ENCODE measurements at regions not wholly inside any gene's neighbourhood (a gene's known extent, or its start where the extent isn't known, plus 50 kb on each side); places are given as distances from the start of the nearest gene placed in this dataset.
"Not testable (repeated sequence)": the region's sequence is repeated elsewhere in the genome, so short reads cannot be mapped to it uniquely, and the experiment has no call there.

DNA sequence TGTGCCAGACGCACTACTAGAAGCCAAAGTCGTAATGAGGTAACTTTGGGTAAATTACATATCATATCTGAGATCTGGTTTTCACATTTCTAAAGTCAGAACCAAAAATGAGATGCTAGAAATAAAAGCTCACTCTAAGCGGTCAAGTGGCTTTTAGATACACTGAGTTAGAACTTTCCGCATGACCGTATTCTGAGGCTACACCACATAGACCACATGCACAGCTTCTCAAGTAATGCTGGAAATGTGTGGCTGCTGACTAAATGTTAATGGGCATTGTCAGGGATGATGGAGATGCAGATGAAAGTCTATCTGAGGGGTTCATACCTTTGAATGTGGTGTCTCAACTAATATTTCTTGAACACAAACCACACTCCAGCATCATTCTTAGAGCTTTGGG lies 316.8 kb downstream of the ANAPC1 start:
- H3K36me3 ChIP-seq (replicated peaks in 1 of 2; ENCODE audit: control insufficient read depth in 2 of 2, insufficient read depth in 2 of 2, low read length in 2 of 2); H2BK12ac ChIP-seq (ENCODE audit: low read length); H3K14ac ChIP-seq (ENCODE audit: low read length); H3K4me3 ChIP-seq (ENCODE audit: low read length in 2 of 2); H2BK15ac ChIP-seq (ENCODE audit: low read length); H3K27me3 ChIP-seq (ENCODE audit: control insufficient read depth in 3 of 3, insufficient read depth in 3 of 3, low read depth in 1 of 3, low read length in 3 of 3); H3K79me1 ChIP-seq (ENCODE audit: low read depth, low read length); H3K18ac ChIP-seq (ENCODE audit: low read length); H2BK120ac ChIP-seq (ENCODE audit: low read depth, low read length); H3K4ac ChIP-seq (ENCODE audit: low read length); H3K27ac ChIP-seq (replicated peaks; ENCODE audit: low read length); H3K4me2 ChIP-seq (ENCODE audit: insufficient read depth, low read length, poor library complexity, severe bottlenecking); DNase-seq (ENCODE audit: low spot score); H3K9ac ChIP-seq (ENCODE audit: low read depth, low read length, poor library complexity); H3K4me1 ChIP-seq (ENCODE audit: control insufficient read depth in 2 of 2, insufficient read depth in 1 of 2, low read depth in 1 of 2, low read length in 2 of 2); H3K9me3 ChIP-seq (replicated peaks in 1 of 2; ENCODE audit: control insufficient read depth in 2 of 2, insufficient read depth in 1 of 2, low read depth in 1 of 2, low read length in 2 of 2); H2AFZ ChIP-seq (ENCODE audit: low read length); H2AK5ac ChIP-seq (ENCODE audit: low read depth, low read length); H4K8ac ChIP-seq (ENCODE audit: low read depth, low read length); H2BK5ac ChIP-seq (ENCODE audit: low read length); H4K91ac ChIP-seq (ENCODE audit: low read depth, low read length, poor library complexity); H3K23ac ChIP-seq (ENCODE audit: low read depth, low read length, poor library complexity): not testable (repeated sequence)
- no CpG with 5 or more reads among the region's 5 CpGs for WGBS, 2 donors (ENCODE audit: extremely low coverage in 2 of 2, insufficient read length in 2 of 2, insufficient replicate concordance in 1 of 2)

DNA sequence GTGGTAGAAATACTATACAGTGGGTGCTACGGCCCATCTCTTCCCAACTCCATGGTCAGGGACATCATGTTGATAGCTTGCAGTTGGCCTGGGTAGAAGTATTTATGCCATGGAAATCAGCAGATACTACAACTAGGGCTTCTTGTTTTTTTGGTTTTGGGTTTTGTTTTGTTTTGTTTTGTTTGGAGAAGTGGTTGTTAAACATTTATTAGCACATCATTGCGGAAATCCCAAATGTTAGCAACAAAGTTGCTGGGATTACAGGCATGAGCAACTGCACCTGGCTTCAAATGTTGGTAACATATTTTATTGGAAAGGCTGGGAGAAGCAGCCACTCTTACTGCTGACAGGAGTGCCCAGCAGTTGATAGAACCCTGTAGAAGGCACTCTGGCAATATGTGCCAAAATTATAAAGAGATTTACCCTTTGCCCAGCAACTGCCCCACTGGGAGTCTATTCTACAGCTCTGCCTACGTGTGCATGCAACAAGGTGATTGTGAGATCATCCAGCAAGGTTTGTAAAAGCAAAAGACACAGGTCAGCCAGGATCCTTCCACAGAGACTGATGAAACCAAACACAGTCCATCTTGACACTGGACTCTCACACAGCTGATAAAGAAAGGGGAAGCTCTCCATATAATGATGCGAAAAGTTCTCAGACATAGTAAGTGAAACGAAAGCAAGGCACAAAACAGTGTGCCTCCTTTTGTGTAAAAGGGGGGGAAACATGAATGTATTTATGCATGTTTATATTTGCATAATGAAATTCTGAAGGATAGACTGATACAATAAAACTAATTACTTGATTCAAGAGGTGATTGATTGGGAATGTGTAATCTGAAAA lies 314.4 kb downstream of the ANAPC1 start:
- H2BK120ac ChIP-seq (ENCODE audit: low read depth, low read length); H3K4me1 ChIP-seq (ENCODE audit: control insufficient read depth in 2 of 2, insufficient read depth in 1 of 2, low read depth in 1 of 2, low read length in 2 of 2); H3K4ac ChIP-seq (ENCODE audit: low read length); H3K9ac ChIP-seq (ENCODE audit: low read depth, low read length, poor library complexity); H2BK5ac ChIP-seq (ENCODE audit: low read length); H3K9me3 ChIP-seq (replicated peaks in 1 of 2; ENCODE audit: control insufficient read depth in 2 of 2, insufficient read depth in 1 of 2, low read depth in 1 of 2, low read length in 2 of 2); H2BK15ac ChIP-seq (ENCODE audit: low read length); H3K4me3 ChIP-seq (ENCODE audit: low read length in 2 of 2); H2AK5ac ChIP-seq (ENCODE audit: low read depth, low read length); H4K8ac ChIP-seq (ENCODE audit: low read depth, low read length); H3K79me1 ChIP-seq (ENCODE audit: low read depth, low read length); H3K18ac ChIP-seq (ENCODE audit: low read length); H3K23ac ChIP-seq (ENCODE audit: low read depth, low read length, poor library complexity); H3K27me3 ChIP-seq (ENCODE audit: control insufficient read depth in 3 of 3, insufficient read depth in 3 of 3, low read depth in 1 of 3, low read length in 3 of 3); H2AFZ ChIP-seq (ENCODE audit: low read length); DNase-seq (ENCODE audit: low spot score); H2BK12ac ChIP-seq (ENCODE audit: low read length); H4K91ac ChIP-seq (ENCODE audit: low read depth, low read length, poor library complexity); H3K36me3 ChIP-seq (replicated peaks in 1 of 2; ENCODE audit: control insufficient read depth in 2 of 2, insufficient read depth in 2 of 2, low read length in 2 of 2); H3K27ac ChIP-seq (replicated peaks; ENCODE audit: low read length); H3K4me2 ChIP-seq (ENCODE audit: insufficient read depth, low read length, poor library complexity, severe bottlenecking); H3K14ac ChIP-seq (ENCODE audit: low read length): not testable (repeated sequence)
- no CpG with 5 or more reads among the region's 5 CpGs for WGBS, 2 donors (ENCODE audit: extremely low coverage in 2 of 2, insufficient read length in 2 of 2, insufficient replicate concordance in 1 of 2)

DNA sequence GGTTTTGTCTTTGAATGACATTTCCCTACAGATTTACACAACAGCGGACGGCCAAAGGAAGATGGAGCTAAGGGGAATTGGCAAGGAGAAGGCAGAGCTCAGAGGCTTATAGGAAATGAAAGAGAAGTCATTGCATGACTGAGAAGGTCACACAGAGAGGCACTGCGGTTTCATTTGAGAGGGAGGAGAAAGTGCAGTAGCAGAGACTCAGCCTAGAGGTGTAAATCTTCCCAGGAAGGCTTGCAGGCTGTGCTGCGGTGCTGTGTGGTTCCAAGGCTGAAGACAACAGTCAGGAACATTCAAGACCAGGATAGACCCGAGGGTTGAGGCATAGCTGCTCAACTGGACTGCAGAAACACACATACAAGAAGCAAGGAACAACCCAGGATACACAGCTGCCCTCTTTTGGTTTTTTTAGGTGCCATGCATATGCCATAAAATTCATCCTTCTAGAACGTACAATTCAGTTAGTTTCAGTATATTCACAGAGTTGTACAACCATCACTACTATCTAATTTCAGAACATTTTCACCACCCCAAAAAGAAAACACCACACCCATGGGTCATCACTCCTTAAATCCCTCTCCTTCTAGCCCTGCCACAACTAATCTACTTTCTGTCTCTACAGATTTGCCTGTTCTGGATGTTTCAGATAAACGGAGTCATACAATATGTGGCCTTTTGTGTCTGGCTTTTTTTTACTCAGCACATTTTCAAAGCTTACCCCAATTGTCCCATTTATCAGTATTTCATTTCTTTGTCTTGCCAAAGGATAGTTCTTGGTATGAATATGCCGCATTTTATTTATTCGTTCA lies 313.5 kb downstream of the ANAPC1 start:
- H2BK15ac ChIP-seq (ENCODE audit: low read length); H3K9me3 ChIP-seq (replicated peaks in 1 of 2; ENCODE audit: control insufficient read depth in 2 of 2, insufficient read depth in 1 of 2, low read depth in 1 of 2, low read length in 2 of 2); H3K14ac ChIP-seq (ENCODE audit: low read length); H3K4me1 ChIP-seq (ENCODE audit: control insufficient read depth in 2 of 2, insufficient read depth in 1 of 2, low read depth in 1 of 2, low read length in 2 of 2); H3K36me3 ChIP-seq (replicated peaks in 1 of 2; ENCODE audit: control insufficient read depth in 2 of 2, insufficient read depth in 2 of 2, low read length in 2 of 2); H3K23ac ChIP-seq (ENCODE audit: low read depth, low read length, poor library complexity); DNase-seq (ENCODE audit: low spot score); H2AK5ac ChIP-seq (ENCODE audit: low read depth, low read length); H4K8ac ChIP-seq (ENCODE audit: low read depth, low read length); H3K79me1 ChIP-seq (ENCODE audit: low read depth, low read length); H2BK12ac ChIP-seq (ENCODE audit: low read length); H3K4ac ChIP-seq (ENCODE audit: low read length); H4K91ac ChIP-seq (ENCODE audit: low read depth, low read length, poor library complexity); H2BK120ac ChIP-seq (ENCODE audit: low read depth, low read length); H3K4me2 ChIP-seq (ENCODE audit: insufficient read depth, low read length, poor library complexity, severe bottlenecking); H3K27ac ChIP-seq (replicated peaks; ENCODE audit: low read length); H3K18ac ChIP-seq (ENCODE audit: low read length); H3K4me3 ChIP-seq (ENCODE audit: low read length in 2 of 2); H2AFZ ChIP-seq (ENCODE audit: low read length); H3K9ac ChIP-seq (ENCODE audit: low read depth, low read length, poor library complexity); H3K27me3 ChIP-seq (ENCODE audit: control insufficient read depth in 3 of 3, insufficient read depth in 3 of 3, low read depth in 1 of 3, low read length in 3 of 3); H2BK5ac ChIP-seq (ENCODE audit: low read length): not testable (repeated sequence)
- WGBS, 2 donors (ENCODE audit: extremely low coverage in 2 of 2, insufficient read length in 2 of 2, insufficient replicate concordance in 1 of 2), result no CpG with 5 or more reads among the region's 9 CpGs

DNA sequence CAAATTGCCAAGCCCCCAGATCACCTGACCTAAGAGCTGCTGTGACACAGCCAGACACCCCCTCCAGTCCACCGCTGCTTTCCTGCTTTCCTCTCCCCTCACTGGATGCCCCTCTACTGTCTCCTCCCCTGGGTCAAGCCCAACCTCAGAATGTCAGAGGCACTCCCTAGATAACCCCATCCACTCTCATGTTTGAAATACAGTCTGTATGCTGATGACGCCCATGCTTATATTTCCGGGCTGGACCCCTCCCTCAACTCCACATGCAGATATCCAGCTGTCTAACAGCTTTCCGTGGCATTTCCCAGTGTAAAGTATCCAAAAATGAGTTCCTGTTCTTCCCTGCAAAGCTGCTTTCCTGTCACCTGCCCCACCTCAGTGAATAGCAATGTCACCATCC lies 309.2 kb downstream of the ANAPC1 start:
- H2BK120ac ChIP-seq (ENCODE audit: low read depth, low read length); H3K4me3 ChIP-seq (ENCODE audit: low read length in 2 of 2); H2AFZ ChIP-seq (ENCODE audit: low read length); H3K27me3 ChIP-seq (ENCODE audit: control insufficient read depth in 3 of 3, insufficient read depth in 3 of 3, low read depth in 1 of 3, low read length in 3 of 3); H2BK15ac ChIP-seq (ENCODE audit: low read length); H3K18ac ChIP-seq (ENCODE audit: low read length); H3K23ac ChIP-seq (ENCODE audit: low read depth, low read length, poor library complexity); H3K14ac ChIP-seq (ENCODE audit: low read length); H3K4me2 ChIP-seq (ENCODE audit: insufficient read depth, low read length, poor library complexity, severe bottlenecking); H3K36me3 ChIP-seq (replicated peaks in 1 of 2; ENCODE audit: control insufficient read depth in 2 of 2, insufficient read depth in 2 of 2, low read length in 2 of 2); H4K91ac ChIP-seq (ENCODE audit: low read depth, low read length, poor library complexity); H4K8ac ChIP-seq (ENCODE audit: low read depth, low read length); H2BK5ac ChIP-seq (ENCODE audit: low read length); H3K4me1 ChIP-seq (ENCODE audit: control insufficient read depth in 2 of 2, insufficient read depth in 1 of 2, low read depth in 1 of 2, low read length in 2 of 2); H3K9me3 ChIP-seq (replicated peaks in 1 of 2; ENCODE audit: control insufficient read depth in 2 of 2, insufficient read depth in 1 of 2, low read depth in 1 of 2, low read length in 2 of 2); H2BK12ac ChIP-seq (ENCODE audit: low read length); H3K4ac ChIP-seq (ENCODE audit: low read length); DNase-seq (ENCODE audit: low spot score); H3K79me1 ChIP-seq (ENCODE audit: low read depth, low read length); H2AK5ac ChIP-seq (ENCODE audit: low read depth, low read length); H3K27ac ChIP-seq (replicated peaks; ENCODE audit: low read length); H3K9ac ChIP-seq (ENCODE audit: low read depth, low read length, poor library complexity): not testable (repeated sequence)
- WGBS, 2 donors (ENCODE audit: extremely low coverage in 2 of 2, insufficient read length in 2 of 2, insufficient replicate concordance in 1 of 2), result no CpG with 5 or more reads among the region's 4 CpGs

Measured in neuronal stem cell (in vitro differentiated cells).